Activated T-cell treated with anti-CD3 and anti-CD28 coated beads, Interleukin-2, amount 50 U/mL, for 24 hours (primary cell): ENCODE measurements at regions not wholly inside any gene's neighbourhood (a gene's known extent, or its start where the extent isn't known, plus 50 kb on each side); places are given as distances from the start of the nearest gene placed in this dataset.
"Not testable (repeated sequence)": the region's sequence is repeated elsewhere in the genome, so short reads cannot be mapped to it uniquely, and the experiment has no call there.

ENCODE experiments used
- DNase-seq: peaks from one replicate; pipeline ENCODE4 v3.0.0-alpha.2; 2020
- H3K27ac Mint-ChIP-seq: 2 replicates; pipeline ENCODE4 v1.8.0; 2020; ENCODE audit warnings: mild to moderate bottlenecking, mixed read lengths
- H3K27me3 Mint-ChIP-seq: 2 replicates; pipeline ENCODE4 v1.8.0; 2020; ENCODE audit warnings: mixed read lengths
- H3K36me3 Mint-ChIP-seq: 2 replicates; pipeline ENCODE4 v1.8.0; 2020; ENCODE audit warnings: low read depth, mixed read lengths
- H3K4me1 Mint-ChIP-seq: 2 replicates; pipeline ENCODE4 v1.8.0; 2020; ENCODE audit warnings: low read depth, mixed read lengths
- H3K4me3 Mint-ChIP-seq: 2 replicates; pipeline ENCODE4 v1.8.0; 2020; ENCODE audit warnings: mild to moderate bottlenecking, moderate library complexity, mixed read lengths
- H3K9me3 Mint-ChIP-seq: 2 replicates; pipeline ENCODE4 v1.8.0; 2020; ENCODE audit warnings: mixed read lengths

GRCh38 chr9:106233116-106233515 lies 538.8 kb downstream of the TMEM38B start:
- no peaks in the 10 kb centered on the region for H3K36me3 Mint-ChIP-seq
- H3K27ac Mint-ChIP-seq = no peak overlapping the region
- no peaks in the 10 kb centered on the region for H3K4me1 Mint-ChIP-seq
- H3K4me3 Mint-ChIP-seq = no peak overlapping the region
- no peaks in the 10 kb centered on the region for H3K27me3 Mint-ChIP-seq
- DNase-seq = no peak
- peaks cover 11% of the 10 kb centered on the region for H3K9me3 Mint-ChIP-seq

GRCh38 chr9:106260908-106261307 lies 566.6 kb downstream of the TMEM38B start:
- not testable (repeated sequence) for H3K9me3 Mint-ChIP-seq, H3K27me3 Mint-ChIP-seq, H3K4me3 Mint-ChIP-seq, DNase-seq, H3K4me1 Mint-ChIP-seq, H3K36me3 Mint-ChIP-seq, H3K27ac Mint-ChIP-seq

GRCh38 chr9:106277966-106278365 lies 583.6 kb downstream of the TMEM38B start:
- Mint-ChIP-seq H3K27ac (no peak overlapping the region), H3K36me3 (no peaks in the 10 kb centered on the region), H3K9me3 (peaks cover 16% of the 10 kb centered on the region), H3K4me1 (no peaks in the 10 kb centered on the region), H3K4me3 (no peak overlapping the region), H3K27me3 (no peaks in the 10 kb centered on the region)
- no peak for DNase-seq

- Mint-ChIP-seq H3K4me1 (no peaks in the 10 kb centered on the region), H3K9me3 (peaks cover 18% of the 10 kb centered on the region), H3K4me3 (no peak overlapping the region), H3K27ac (no peak overlapping the region), H3K36me3 (no peaks in the 10 kb centered on the region), H3K27me3 (no peaks in the 10 kb centered on the region)
- no peak for DNase-seq
These were observed 579.2 kb upstream of the ZNF462 start for GRCh38 chr9:106283769-106284168.

GRCh38 chr9:106284296-106284695 lies 578.7 kb upstream of the ZNF462 start:
- Mint-ChIP-seq H3K27ac (no peak overlapping the region), H3K4me3 (no peak overlapping the region), H3K27me3 (no peaks in the 10 kb centered on the region), H3K4me1 (no peaks in the 10 kb centered on the region), H3K9me3 (peaks cover 18% of the 10 kb centered on the region), H3K36me3 (no peaks in the 10 kb centered on the region)
- no peak for DNase-seq

GRCh38 chr9:106286249-106286648 lies 576.7 kb upstream of the ZNF462 start:
- Mint-ChIP-seq H3K4me3 (no peak overlapping the region), H3K9me3 (peaks cover 12% of the 10 kb centered on the region), H3K27ac (no peak overlapping the region), H3K4me1 (no peaks in the 10 kb centered on the region), H3K36me3 (no peaks in the 10 kb centered on the region), H3K27me3 (no peaks in the 10 kb centered on the region)
- no peak for DNase-seq

- no peaks in the 10 kb centered on the region for H3K36me3 Mint-ChIP-seq
- H3K27me3 Mint-ChIP-seq = no peaks in the 10 kb centered on the region
- H3K27ac Mint-ChIP-seq = no peak overlapping the region
- H3K4me1 Mint-ChIP-seq = no peaks in the 10 kb centered on the region
- H3K4me3 Mint-ChIP-seq = no peak overlapping the region
- DNase-seq = no peak
- peaks cover 14% of the 10 kb centered on the region for H3K9me3 Mint-ChIP-seq
These were observed 575.8 kb upstream of the ZNF462 start for GRCh38 chr9:106287091-106287631.

- Mint-ChIP-seq H3K4me3 (no peak overlapping the region), H3K27ac (no peak overlapping the region), H3K4me1 (no peaks in the 10 kb centered on the region), H3K27me3 (no peaks in the 10 kb centered on the region), H3K36me3 (no peaks in the 10 kb centered on the region), H3K9me3 (peaks cover 9% of the 10 kb centered on the region)
- no peak for DNase-seq
These were observed 575.2 kb upstream of the ZNF462 start for GRCh38 chr9:106287731-106288130.

GRCh38 chr9:106288689-106289088 lies 574.3 kb upstream of the ZNF462 start:
- Mint-ChIP-seq H3K36me3 (no peaks in the 10 kb centered on the region), H3K4me3 (no peak overlapping the region), H3K27ac (no peak overlapping the region), H3K9me3 (peaks cover 6% of the 10 kb centered on the region), H3K4me1 (no peaks in the 10 kb centered on the region), H3K27me3 (no peaks in the 10 kb centered on the region)
- no peak for DNase-seq

- Mint-ChIP-seq H3K4me3 (no peak overlapping the region), H3K9me3 (peaks cover 8% of the 10 kb centered on the region)
These were observed 571.2 kb upstream of the ZNF462 start for GRCh38 chr9:106291786-106292185.

GRCh38 chr9:106296426-106296825 lies 566.5 kb upstream of the ZNF462 start:
- no peaks in the 10 kb centered on the region for H3K4me1 Mint-ChIP-seq
- H3K4me3 Mint-ChIP-seq = no peak overlapping the region
- H3K36me3 Mint-ChIP-seq = no peaks in the 10 kb centered on the region

More at GRCh38 chr9:106291786-106292185, 571.2 kb upstream of the ZNF462 start:
- Mint-ChIP-seq H3K36me3 (no peaks in the 10 kb centered on the region), H3K4me1 (no peaks in the 10 kb centered on the region), H3K27me3 (no peaks in the 10 kb centered on the region), H3K27ac (no peak overlapping the region)
- no peak for DNase-seq

GRCh38 chr9:106298997-106299396 lies 564.0 kb upstream of the ZNF462 start:
- H3K27me3 Mint-ChIP-seq = no peaks in the 10 kb centered on the region
- H3K9me3 Mint-ChIP-seq = peaks cover 9% of the 10 kb centered on the region
- no peaks in the 10 kb centered on the region for H3K4me1 Mint-ChIP-seq
- H3K36me3 Mint-ChIP-seq = no peaks in the 10 kb centered on the region
- no peak overlapping the region for H3K27ac Mint-ChIP-seq
- H3K4me3 Mint-ChIP-seq = no peak overlapping the region
- DNase-seq = no peak

More at GRCh38 chr9:106296426-106296825, 566.5 kb upstream of the ZNF462 start:
- no peaks in the 10 kb centered on the region for H3K27me3 Mint-ChIP-seq
- no peak for DNase-seq
- no peak overlapping the region for H3K27ac Mint-ChIP-seq
- H3K9me3 Mint-ChIP-seq = peaks cover 10% of the 10 kb centered on the region

GRCh38 chr9:106304401-106304920 lies 558.5 kb upstream of the ZNF462 start:
- no peaks in the 10 kb centered on the region for H3K27me3 Mint-ChIP-seq
- H3K36me3 Mint-ChIP-seq = no peaks in the 10 kb centered on the region
- DNase-seq = no peak
- no peaks in the 10 kb centered on the region for H3K4me1 Mint-ChIP-seq
- H3K9me3 Mint-ChIP-seq = peaks cover 13% of the 10 kb centered on the region
- no peak overlapping the region for H3K4me3 Mint-ChIP-seq
- H3K27ac Mint-ChIP-seq = no peak overlapping the region

- no peak for DNase-seq
- H3K36me3 Mint-ChIP-seq = no peaks in the 10 kb centered on the region
- H3K27ac Mint-ChIP-seq = no peak overlapping the region
- H3K9me3 Mint-ChIP-seq = peaks cover 13% of the 10 kb centered on the region
- no peaks in the 10 kb centered on the region for H3K4me1 Mint-ChIP-seq
- no peak overlapping the region for H3K4me3 Mint-ChIP-seq
- H3K27me3 Mint-ChIP-seq = no peaks in the 10 kb centered on the region
These were observed 557.4 kb upstream of the ZNF462 start for GRCh38 chr9:106305428-106306133.

GRCh38 chr9:106307670-106308069 lies 555.3 kb upstream of the ZNF462 start:
- H3K36me3 Mint-ChIP-seq = no peaks in the 10 kb centered on the region
- H3K4me1 Mint-ChIP-seq = no peaks in the 10 kb centered on the region
- no peaks in the 10 kb centered on the region for H3K27me3 Mint-ChIP-seq
- H3K27ac Mint-ChIP-seq = no peak overlapping the region
- no peak overlapping the region for H3K4me3 Mint-ChIP-seq
- DNase-seq = no peak
- peaks cover 11% of the 10 kb centered on the region for H3K9me3 Mint-ChIP-seq
